ENCODE measurements at regions not wholly inside any gene's neighbourhood (a gene's known extent, or its start where the extent isn't known, plus 50 kb on each side); places are given as distances from the start of the nearest gene placed in this dataset.

- no peak overlapping the region for H3K27ac ChIP-seq (ENCODE audit: insufficient read depth, low read depth, low read length)
- H3K4me2 ChIP-seq (ENCODE audit: insufficient read depth, low read length), result no peak overlapping the region
- H3K36me3 ChIP-seq (ENCODE audit: control insufficient read depth in 2 of 2, extremely low read depth in 1 of 2, insufficient read depth in 2 of 2, low read length in 2 of 2), result no peaks in the 10 kb centered on the region
- H3K4me3 ChIP-seq (replicated peaks in 1 of 3; ENCODE audit: insufficient read depth in 1 of 3, low read depth in 1 of 3, low read length in 3 of 3), result no peak overlapping the region
- no peaks in the 10 kb centered on the region for H3K4me1 ChIP-seq (ENCODE audit: control insufficient read depth, extremely low read depth, insufficient read depth, low read length)
- DNase-seq (ENCODE audit: low read depth, low spot score), result no peak
- BruUV-seq (replicated peaks), result no TSS peak
- H3K9me3 ChIP-seq (replicated peaks; ENCODE audit: control insufficient read depth, insufficient read depth, low read length), result no peaks in the 10 kb centered on the region
- no peak overlapping the region for H3K9ac ChIP-seq (replicated peaks; ENCODE audit: extremely low read depth, insufficient read depth, low read length)
- ChIA-PET CTCF (no interaction called here), POLR2A (no interaction called here)
- FAIRE-seq, result no peak
- dilution Hi-C loops (cut with MboI; ENCODE audit: extremely low pct_ligation_motif_present, low sequenced_read_pairs) (no loop called here), intact Hi-C loops (cut with micrococcal nuclease) (no loop called here)
- H3K27me3 ChIP-seq (ENCODE audit: control insufficient read depth in 2 of 2, insufficient read depth in 2 of 2, low read length in 2 of 2), result no peaks in the 10 kb centered on the region
- TF ChIP-seq JUN (IDR thresholded peaks at IDR 0.05; ENCODE audit: borderline replicate concordance, insufficient read depth, insufficient read length, low read depth), result no peak
- TF ChIP-seq MYC (IDR thresholded peaks at IDR 0.05; ENCODE audit: low read depth, low read length), result no peak
- TF ChIP-seq POLR2AphosphoS5 (IDR thresholded peaks at IDR 0.05; ENCODE audit: insufficient read depth, low read depth, low read length), result no peak
- TF ChIP-seq POLR2A (IDR thresholded peaks at IDR 0.05; ENCODE audit: low read depth, low read length), result no peak
- TF ChIP-seq GATA2 (IDR thresholded peaks at IDR 0.05; ENCODE audit: insufficient read depth, insufficient read length, low read depth, low read length), result no peak
- no peak for TF ChIP-seq EZH2 (IDR thresholded peaks at IDR 0.05; ENCODE audit: borderline replicate concordance, low read depth, low read length, severe bottlenecking)
- TF ChIP-seq MAX (IDR thresholded peaks at IDR 0.05; ENCODE audit: insufficient read depth, insufficient read length), result no peak
- no peak for TF ChIP-seq FOS (IDR thresholded peaks at IDR 0.05; ENCODE audit: borderline replicate concordance, insufficient read depth, low read length)
- TF ChIP-seq CTCF (IDR thresholded peaks at IDR 0.05; ENCODE audit: extremely low read depth in 1 of 2, insufficient read depth in 1 of 2, low read depth in 1 of 2, low read length in 2 of 2), result no peak
- no peak overlapping the region for H2AFZ ChIP-seq (ENCODE audit: low read depth, low read length)
- H3K9me1 ChIP-seq (replicated peaks; ENCODE audit: control insufficient read depth, extremely low read depth, insufficient read depth, low read length), result no peaks in the 10 kb centered on the region
- H3K79me2 ChIP-seq (ENCODE audit: control insufficient read depth, insufficient read depth, low read length), result no peaks in the 10 kb centered on the region
- H4K20me1 ChIP-seq (replicated peaks; ENCODE audit: control insufficient read depth, extremely low read depth, insufficient read depth, low read length), result no peaks in the 10 kb centered on the region
Measured at GRCh38 chr2:139628931-139629330, 848.7 kb upstream of the NXPH2 start.
